Loucy (cell line): ENCODE measurements at regions not wholly inside any gene's neighbourhood (a gene's known extent, or its start where the extent isn't known, plus 50 kb on each side); places are given as distances from the start of the nearest gene placed in this dataset.

Source experiments
- H2AFZ ChIP-seq: fragments of 200-600 bp; sonication (generic); 2 replicates; pipeline ENCODE4 v1.6.0; 2016; ENCODE audit warnings: antibody characterized with exemption, mild to moderate bottlenecking, low read length, moderate library complexity
- H3F3A ChIP-seq: fragments of 200-600 bp; 2 replicates; pipeline ENCODE4 v1.6.0; 2016; ENCODE audit warnings: antibody characterized with exemption, low read depth, mild to moderate bottlenecking
- H3K27me3 ChIP-seq: fragments of 200-600 bp; sonication (generic); 2 replicates; pipeline ENCODE4 v1.6.1; 2014; ENCODE audit warnings: low read length, mild to moderate bottlenecking; ENCODE audit not compliant: insufficient read depth, poor library complexity, severe bottlenecking
- H3K36me3 ChIP-seq: fragments of 200-600 bp; sonication (generic); 2 replicates; pipeline ENCODE4 v1.6.1; 2016; ENCODE audit warnings: low read length; ENCODE audit not compliant: insufficient read depth
- H3K4me1 ChIP-seq: fragments of 200-600 bp; sonication (generic); 2 replicates; pipeline ENCODE4 v1.5.1; 2014; ENCODE audit warnings: low read length, mild to moderate bottlenecking; ENCODE audit not compliant: insufficient read depth, poor library complexity, severe bottlenecking
- H3K4me2 ChIP-seq: fragments of 200-600 bp; sonication (generic); 2 replicates; pipeline ENCODE4 v1.6.0; 2014; ENCODE audit warnings: antibody characterized with exemption, low read length, low read depth, mild to moderate bottlenecking; ENCODE audit not compliant: poor library complexity, severe bottlenecking
- H3K4me3 ChIP-seq: fragments of 200-600 bp; sonication (generic); 2 replicates; pipeline ENCODE4 v1.5.1; 2014; ENCODE audit warnings: low read length, mild to moderate bottlenecking, mixed read lengths; ENCODE audit not compliant: poor library complexity, severe bottlenecking
- H3K79me2 ChIP-seq: fragments of 200-600 bp; sonication (generic); 2 replicates; pipeline ENCODE4 v1.6.1; 2014; ENCODE audit warnings: low read length; ENCODE audit not compliant: insufficient read depth
- H3K9ac ChIP-seq: fragments of 200-600 bp; sonication (generic); 2 replicates; pipeline ENCODE4 v1.6.0; 2014; ENCODE audit warnings: mild to moderate bottlenecking, low read depth, low read length, moderate library complexity; ENCODE audit not compliant: poor library complexity, severe bottlenecking
- H3K9me2 ChIP-seq: fragments of 200-600 bp; sonication (generic); replicated peaks from 2 replicates; pipeline ENCODE4 v1.6.1; 2016; ENCODE audit warnings: low read depth, low read length, mixed read lengths
- H3K9me3 ChIP-seq: fragments of 200-600 bp; sonication (generic); 2 replicates; pipeline ENCODE4 v1.6.1; 2014; ENCODE audit warnings: mild to moderate bottlenecking, antibody characterized with exemption, low read length, low read depth; ENCODE audit not compliant: insufficient read depth
- H4K20me1 ChIP-seq: fragments of 200-600 bp; sonication (generic); 2 replicates; pipeline ENCODE4 v1.6.0; 2014; ENCODE audit warnings: antibody characterized with exemption, low read length, mild to moderate bottlenecking; ENCODE audit not compliant: insufficient read depth, poor library complexity, severe bottlenecking
- EZH2phosphoT487 ChIP-seq: fragments of 200-600 bp; IDR thresholded peaks from 2 replicates; pipeline ENCODE4 v1.6.1; 2018; ENCODE audit warnings: antibody characterized with exemption, mild to moderate bottlenecking, moderate library complexity, borderline replicate concordance
- TF ChIP-seq, protein P1 (sequence below): fragments of 200-600 bp; sonication (generic); conservative IDR thresholded peaks from 2 replicates; pipeline ENCODE4 v1.5.1; 2014; ENCODE audit warnings: mild to moderate bottlenecking, antibody characterized with exemption, low read length

DNA sequence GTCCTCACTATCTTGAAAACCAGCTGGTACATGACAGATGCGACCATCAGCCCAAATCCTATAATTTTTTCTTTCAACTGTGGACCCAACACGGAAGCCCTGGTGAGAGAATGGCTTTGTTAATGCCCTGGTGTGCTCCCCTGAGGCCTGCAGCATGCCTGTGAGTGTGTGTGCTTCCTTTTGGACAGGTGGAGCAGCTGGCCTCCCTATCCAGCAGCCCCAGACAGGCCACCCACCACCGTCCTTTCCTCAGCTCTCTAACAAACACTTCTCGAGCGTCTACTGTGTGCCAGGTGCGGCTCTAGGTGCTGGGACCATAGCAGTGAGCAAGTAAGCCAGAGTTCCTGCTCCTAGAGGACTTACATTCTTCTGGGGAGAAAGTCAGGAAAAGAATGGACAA, 78.9 kb upstream of the GZMB start:
- Histone ChIP-seq H3F3A (no peaks in the 10 kb centered on the region), H3K9me2 (no peaks in the 10 kb centered on the region), H3K9ac (no peak overlapping the region), H3K27me3 (no peaks in the 10 kb centered on the region), H3K4me1 (peaks cover 3% of the 10 kb centered on the region), H4K20me1 (no peaks in the 10 kb centered on the region), H3K36me3 (no peaks in the 10 kb centered on the region), H3K79me2 (no peaks in the 10 kb centered on the region), H3K4me3 (no peak overlapping the region), H3K9me3 (no peaks in the 10 kb centered on the region), H3K4me2 (no peak overlapping the region), H2AFZ (0 out of 2 replicates have a peak overlapping the region, but pooled peaks have one; percentile 14)
- TF ChIP-seq, protein P1, sequence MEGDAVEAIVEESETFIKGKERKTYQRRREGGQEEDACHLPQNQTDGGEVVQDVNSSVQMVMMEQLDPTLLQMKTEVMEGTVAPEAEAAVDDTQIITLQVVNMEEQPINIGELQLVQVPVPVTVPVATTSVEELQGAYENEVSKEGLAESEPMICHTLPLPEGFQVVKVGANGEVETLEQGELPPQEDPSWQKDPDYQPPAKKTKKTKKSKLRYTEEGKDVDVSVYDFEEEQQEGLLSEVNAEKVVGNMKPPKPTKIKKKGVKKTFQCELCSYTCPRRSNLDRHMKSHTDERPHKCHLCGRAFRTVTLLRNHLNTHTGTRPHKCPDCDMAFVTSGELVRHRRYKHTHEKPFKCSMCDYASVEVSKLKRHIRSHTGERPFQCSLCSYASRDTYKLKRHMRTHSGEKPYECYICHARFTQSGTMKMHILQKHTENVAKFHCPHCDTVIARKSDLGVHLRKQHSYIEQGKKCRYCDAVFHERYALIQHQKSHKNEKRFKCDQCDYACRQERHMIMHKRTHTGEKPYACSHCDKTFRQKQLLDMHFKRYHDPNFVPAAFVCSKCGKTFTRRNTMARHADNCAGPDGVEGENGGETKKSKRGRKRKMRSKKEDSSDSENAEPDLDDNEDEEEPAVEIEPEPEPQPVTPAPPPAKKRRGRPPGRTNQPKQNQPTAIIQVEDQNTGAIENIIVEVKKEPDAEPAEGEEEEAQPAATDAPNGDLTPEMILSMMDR: no peak
- TF ChIP-seq EZH2phosphoT487: no peak

- no peaks in the 10 kb centered on the region for H3K36me3 ChIP-seq
- H4K20me1 ChIP-seq: no peaks in the 10 kb centered on the region
- H3K4me3 ChIP-seq: no peak overlapping the region
- no peak overlapping the region for H3K9ac ChIP-seq
- H3K4me1 ChIP-seq: peaks cover 3% of the 10 kb centered on the region
- H3K9me2 ChIP-seq: no peaks in the 10 kb centered on the region
- no peaks in the 10 kb centered on the region for H3K79me2 ChIP-seq
- no peaks in the 10 kb centered on the region for H3K9me3 ChIP-seq
- no peaks in the 10 kb centered on the region for H3F3A ChIP-seq
- no peaks in the 10 kb centered on the region for H3K27me3 ChIP-seq
- no peak overlapping the region for H3K4me2 ChIP-seq
- no peak for TF ChIP-seq EZH2phosphoT487
- TF ChIP-seq, protein P1: no peak
- H2AFZ ChIP-seq: 0 out of 2 replicates have a peak overlapping the region, but pooled peaks have one; percentile 14
These were observed 78.4 kb upstream of the GZMB start for GRCh38 chr14:24712374-24712773.

DNA sequence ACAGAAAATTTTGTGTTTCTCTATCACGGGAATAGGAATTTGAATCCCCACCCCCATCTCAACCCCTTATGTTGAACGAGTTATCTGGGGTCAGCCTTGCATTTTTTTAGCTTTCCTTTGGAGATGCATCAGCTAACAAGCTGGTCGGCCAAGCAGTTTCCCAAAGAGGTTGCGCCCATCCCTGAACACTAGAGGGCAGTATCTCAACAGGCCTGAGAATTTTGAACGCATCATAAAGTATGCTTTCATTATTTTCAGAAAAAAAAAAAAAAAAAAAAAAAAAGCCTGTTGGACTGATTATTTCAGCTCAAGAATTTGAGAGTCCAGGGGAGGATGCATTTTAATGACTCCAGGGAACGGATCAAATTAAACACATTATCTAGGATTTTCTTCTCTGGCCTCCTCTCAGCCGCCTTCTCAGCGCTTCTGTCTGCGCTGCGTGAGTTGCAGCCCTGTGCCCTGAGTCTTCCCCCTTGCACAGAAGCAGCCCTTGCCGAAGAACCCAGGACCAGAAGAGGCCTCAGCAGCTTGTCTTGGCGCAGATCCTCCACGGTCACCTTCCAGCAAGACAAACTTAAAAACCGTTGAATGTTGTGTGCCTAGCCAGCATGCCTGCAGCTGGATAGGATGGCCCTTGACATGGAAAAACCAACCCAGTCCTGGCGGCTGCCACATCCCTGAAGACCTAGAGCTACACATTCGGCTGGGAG, 76.6 kb upstream of the GZMB start:
- Histone ChIP-seq H4K20me1 (no peaks in the 10 kb centered on the region), H2AFZ (peak overlapping the region; percentile 39; the same call in 1 of the 2 replicates), H3K9me3 (no peaks in the 10 kb centered on the region), H3K9ac (no peak overlapping the region), H3F3A (no peaks in the 10 kb centered on the region), H3K4me1 (peaks cover 3% of the 10 kb centered on the region), H3K9me2 (no peaks in the 10 kb centered on the region), H3K4me2 (no peak overlapping the region), H3K36me3 (no peaks in the 10 kb centered on the region), H3K4me3 (no peak overlapping the region), H3K79me2 (no peaks in the 10 kb centered on the region), H3K27me3 (no peaks in the 10 kb centered on the region)
- TF ChIP-seq EZH2phosphoT487: no peak
- TF ChIP-seq, protein P1: peak; percentile 88
